HFF-Myc (cell line): ENCODE measurements at regions not wholly inside any gene's neighbourhood (a gene's known extent, or its start where the extent isn't known, plus 50 kb on each side); places are given as distances from the start of the nearest gene placed in this dataset.
"Not testable (repeated sequence)": the region's sequence is repeated elsewhere in the genome, so short reads cannot be mapped to it uniquely, and the experiment has no call there.

Experiments
- DNase-seq: peaks from one replicate; pipeline ENCODE4 v3.0.0-alpha.2; 2011; ENCODE audit warnings: low read depth; ENCODE audit errors: extremely low read depth
- H3K4me3 ChIP-seq: replicated peaks from 2 replicates; pipeline ENCODE4 v1.5.1; 2011; ENCODE audit warnings: low read depth, mild to moderate bottlenecking, control low read depth, low read length
- CTCF ChIP-seq: IDR thresholded peaks from 2 replicates; pipeline ENCODE4 v1.5.1; 2012; ENCODE audit warnings: mild to moderate bottlenecking, low read depth, low read length, control low read depth; ENCODE audit errors: missing control alignments

- no peak for DNase-seq
- H3K4me3 ChIP-seq = no peak overlapping the region
- TF ChIP-seq CTCF = no peak
Observed at GRCh38 chr3:150278195-150278594, 129.9 kb upstream of the TSC22D2 start.

- no peak overlapping the region for H3K4me3 ChIP-seq
- DNase-seq = no peak
- TF ChIP-seq CTCF = no peak
Observed at GRCh38 chr3:150277444-150277843, 130.7 kb upstream of the TSC22D2 start.

GRCh38 chr3:150275941-150276340 lies 132.2 kb upstream of the TSC22D2 start:
- no peak overlapping the region for H3K4me3 ChIP-seq
- DNase-seq = no peak
- TF ChIP-seq CTCF = no peak

- no peak overlapping the region for H3K4me3 ChIP-seq
- DNase-seq = no peak
- no peak for TF ChIP-seq CTCF
Observed at GRCh38 chr3:150274372-150274771, 133.7 kb upstream of the TSC22D2 start.

GRCh38 chr3:150273396-150273795 lies 134.7 kb upstream of the TSC22D2 start:
- DNase-seq = no peak
- H3K4me3 ChIP-seq = no peak overlapping the region
- TF ChIP-seq CTCF = no peak

GRCh38 chr3:150271591-150271960 lies 136.5 kb upstream of the TSC22D2 start:
- H3K4me3 ChIP-seq = no peak overlapping the region
- DNase-seq = no peak
- no peak for TF ChIP-seq CTCF

- TF ChIP-seq CTCF = no peak
- no peak overlapping the region for H3K4me3 ChIP-seq
Observed at GRCh38 chr3:150270883-150271590, 137.1 kb upstream of the TSC22D2 start.

GRCh38 chr3:150270444-150270843 lies 137.7 kb upstream of the TSC22D2 start:
- not testable (repeated sequence) for H3K4me3 ChIP-seq, DNase-seq

More at GRCh38 chr3:150270883-150271590, 137.1 kb upstream of the TSC22D2 start:
- DNase-seq = no peak
